HCT116 (cell line): ENCODE measurements at regions not wholly inside any gene's neighbourhood (a gene's known extent, or its start where the extent isn't known, plus 50 kb on each side); places are given as distances from the start of the nearest gene placed in this dataset.
A peak's percentile ranks its signal among the peaks of the same experiment; 100 is the strongest.

Experiments
- ATAC-seq: fragments of 200-7000 bp; cut with Tn5 transposase; 2 replicates; pipeline ENCODE4 v1.9.1; 2020; ENCODE audit warnings: mild to moderate bottlenecking, moderate library complexity
- BruUV-seq: library from RNA; stranded (reverse); fragments of 400-500 nt; replicated peaks from 2 replicates; lab custom pipeline; 2021; lab: Mats Ljungman, UMichigan
- CTCF ChIA-PET: fragments of 300-600 bp; sonication (Branson Sonifier 250); formaldehyde crosslinking; loops from one replicate; lab custom pipeline; 2021; ENCODE audit warnings: antibody characterized with exemption; lab: Charles Lee
- POLR2A ChIA-PET: fragments of 300-600, 350-600 bp; sonication (Branson Sonifier 250); formaldehyde crosslinking; loops from one replicate; lab custom pipeline; 2021; ENCODE audit warnings: antibody characterized with exemption; lab: Charles Lee
- RAD21 ChIA-PET, 2 experiments: fragments of 300-600 bp; sonication (Branson Sonifier 250); formaldehyde crosslinking; loops; one replicate each; lab custom pipeline; 2023; ENCODE audit warnings: low total read pairs in 2 of 2; ENCODE audit not compliant: uncharacterized antibody in 2 of 2, unreplicated experiment in 2 of 2, low non-redundant PET in 1 of 2; lab: Charles Lee
- DNase-seq: peaks from one replicate; pipeline ENCODE4 v3.0.0-alpha.2; 2010; ENCODE audit warnings: low read depth, low spot score
- H2AFZ ChIP-seq: fragments of 200-600 bp; shearing (Covaris generic), sonication (generic); 2 replicates; pipeline ENCODE4 v1.6.1; 2017; ENCODE audit warnings: low read depth, mixed run types, mixed read lengths, antibody characterized with exemption, low read length; ENCODE audit not compliant: poor library complexity, severe bottlenecking
- H3K27ac ChIP-seq: 2 replicates; pipeline ENCODE4 v1.5.1; 2012; ENCODE audit warnings: low read depth, low read length
- H3K27me3 ChIP-seq: fragments of 200-600 bp; sonication (generic); 2 replicates; pipeline ENCODE4 v1.6.1; 2016; ENCODE audit warnings: mixed run types, low read length, mixed read lengths; ENCODE audit not compliant: insufficient read depth
- H3K36me3 ChIP-seq, 2 experiments: fragments of 200-500 bp in 1 of 2; fragments of 200-600 bp in 1 of 2; sonication (Bioruptor generic) in 1 of 2; sonication (generic) in 1 of 2; 2 replicates each; pipeline versions ENCODE4 v1.5.1 to v1.6.1; 2014 to 2016; ENCODE audit warnings: low read length in 2 of 2, inconsistent platforms in 1 of 2, mixed read lengths in 1 of 2, mixed run types in 1 of 2; ENCODE audit not compliant: insufficient read depth in 2 of 2, control insufficient read depth in 1 of 2
- H3K4me1 ChIP-seq, 2 experiments: fragments of 200-600 bp in 1 of 2; sonication (generic) in 1 of 2; 2 replicates each; pipeline versions ENCODE4 v1.5.1 to v1.6.1; 2012 to 2017; ENCODE audit warnings: low read length in 2 of 2, inconsistent platforms in 1 of 2, mild to moderate bottlenecking in 1 of 2, mixed read lengths in 1 of 2, mixed run types in 1 of 2, moderate library complexity in 1 of 2; ENCODE audit not compliant: insufficient read depth in 2 of 2, control insufficient read depth in 1 of 2
- H3K4me2 ChIP-seq: fragments of 200-600 bp; sonication (generic); 2 replicates; pipeline ENCODE4 v1.6.1; 2017; ENCODE audit warnings: mixed run types, low read length, mixed read lengths
- H3K4me3 ChIP-seq, 2 experiments: fragments of 200-600 bp in 1 of 2; sonication (generic) in 1 of 2; replicated peaks in 1 of 2; 2 replicates each; pipeline ENCODE4 v1.5.1; 2011 to 2016; ENCODE audit warnings: low read length in 2 of 2, control low read depth in 1 of 2, low read depth in 1 of 2, mild to moderate bottlenecking in 1 of 2, mixed read lengths in 1 of 2, mixed run types in 1 of 2
- H3K79me2 ChIP-seq: fragments of 200-600 bp; sonication (generic); 2 replicates; pipeline ENCODE4 v1.6.1; 2017; ENCODE audit warnings: mild to moderate bottlenecking, mixed run types, low read length, moderate library complexity, mixed read lengths; ENCODE audit not compliant: insufficient read depth
- H3K9ac ChIP-seq: fragments of 200-600 bp; sonication (generic); 2 replicates; pipeline ENCODE4 v1.6.1; 2016; ENCODE audit warnings: low read length, mixed read lengths
- H3K9me2 ChIP-seq: fragments of 200-600 bp; sonication (generic), shearing (Covaris generic); 2 replicates; pipeline ENCODE4 v1.6.1; 2017; ENCODE audit warnings: mixed run types, mild to moderate bottlenecking, moderate library complexity; ENCODE audit not compliant: insufficient read depth
- H3K9me3 ChIP-seq, 2 experiments: fragments of 200-500 bp in 1 of 2; fragments of 200-600 bp in 1 of 2; sonication (Bioruptor generic) in 1 of 2; sonication (generic) in 1 of 2; 2 replicates each; pipeline ENCODE4 v1.6.1; 2014 to 2017; ENCODE audit warnings: low read length in 2 of 2, mixed read lengths in 2 of 2, inconsistent platforms in 1 of 2, low read depth in 1 of 2, mild to moderate bottlenecking in 1 of 2, mixed run types in 1 of 2, moderate library complexity in 1 of 2; ENCODE audit not compliant: control insufficient read depth in 1 of 2, insufficient read depth in 1 of 2
- H4K20me1 ChIP-seq: fragments of 200-600 bp; sonication (generic), shearing (Covaris generic); 2 replicates; pipeline ENCODE4 v1.6.1; 2017; ENCODE audit warnings: mixed run types, mild to moderate bottlenecking, moderate library complexity; ENCODE audit not compliant: insufficient read depth
- EZH2phosphoT487 ChIP-seq: fragments of 200-600 bp; IDR thresholded peaks from 2 replicates; pipeline ENCODE4 v1.6.1; 2018; ENCODE audit warnings: antibody characterized with exemption, borderline replicate concordance
- FOSL1 ChIP-seq: IDR thresholded peaks from 2 replicates; pipeline ENCODE4 v1.6.1; 2012; ENCODE audit warnings: low read depth
- POLR2AphosphoS5 ChIP-seq: IDR thresholded peaks from 2 replicates; pipeline ENCODE4 v1.6.1; 2011; ENCODE audit warnings: mild to moderate bottlenecking, low read depth, low read length, moderate library complexity
- SIN3A ChIP-seq: IDR thresholded peaks from 2 replicates; pipeline ENCODE4 v1.6.1; 2012; ENCODE audit warnings: low read depth
- YY1 ChIP-seq: IDR thresholded peaks from 2 replicates; pipeline ENCODE4 v1.6.1; 2011; ENCODE audit warnings: low read length, low read depth, moderate library complexity, mild to moderate bottlenecking; ENCODE audit not compliant: insufficient replicate concordance; ENCODE audit errors: extremely low read depth
- intact Hi-C: fragments of 100-400 bp; cut with micrococcal nuclease; formaldehyde crosslinking; loops from 2 replicates; pipeline ENCODE4 v1.10.0; 2022
- TF ChIP-seq, protein P1 (sequence below): IDR thresholded peaks from 2 replicates; pipeline ENCODE4 v1.6.1; 2012
- TF ChIP-seq, protein P2 (sequence below): IDR thresholded peaks from 2 replicates; pipeline ENCODE4 v1.6.1; 2011; ENCODE audit warnings: mild to moderate bottlenecking, low read length, moderate library complexity; ENCODE audit not compliant: insufficient replicate concordance; ENCODE audit errors: extremely low read depth
- TF ChIP-seq, protein P3 (sequence below): IDR thresholded peaks from 2 replicates; pipeline ENCODE4 v1.6.1; 2012
- TF ChIP-seq, protein P4 (sequence below), 3 experiments: fragments of 200-600 bp in 1 of 3; sonication (generic) in 1 of 3; IDR thresholded peaks in 2 of 3; conservative IDR thresholded peaks in 1 of 3; 2 replicates each; pipeline ENCODE4 v1.5.1; 2012 to 2017; ENCODE audit warnings: low read depth in 2 of 3, low read length in 2 of 3, antibody characterized with exemption in 1 of 3, borderline replicate concordance in 1 of 3, control low read depth in 1 of 3, mild to moderate bottlenecking in 1 of 3, mixed read lengths in 1 of 3, mixed run types in 1 of 3, moderate library complexity in 1 of 3; ENCODE audit not compliant: insufficient read depth in 1 of 3

DNA sequence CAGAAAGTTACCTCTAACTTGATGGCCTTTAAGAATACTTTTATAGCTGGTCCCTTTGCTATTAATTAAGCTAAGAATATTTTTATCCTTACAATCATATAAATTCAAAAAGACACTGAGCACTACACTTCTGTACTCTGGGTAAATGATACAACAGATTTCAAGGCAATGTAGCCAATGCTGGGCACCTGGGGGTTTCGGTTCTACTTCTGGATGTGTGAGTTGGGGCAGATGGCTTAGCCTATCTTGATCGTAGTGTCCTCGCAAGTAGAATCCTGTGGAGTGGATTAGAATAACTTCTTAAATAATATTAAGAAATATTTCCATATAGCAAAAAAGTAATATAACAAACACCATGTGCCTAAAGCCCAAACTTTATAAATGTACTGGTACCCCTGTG, 96.9 kb upstream of the NT5E start (continued):
- TF ChIP-seq FOSL1 = no peak
- no peak for TF ChIP-seq POLR2AphosphoS5
- TF ChIP-seq, protein P1, sequence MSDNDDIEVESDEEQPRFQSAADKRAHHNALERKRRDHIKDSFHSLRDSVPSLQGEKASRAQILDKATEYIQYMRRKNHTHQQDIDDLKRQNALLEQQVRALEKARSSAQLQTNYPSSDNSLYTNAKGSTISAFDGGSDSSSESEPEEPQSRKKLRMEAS = no peak
- no peak for TF ChIP-seq SIN3A
- TF ChIP-seq, all 23 proteins: peak for 0

DNA sequence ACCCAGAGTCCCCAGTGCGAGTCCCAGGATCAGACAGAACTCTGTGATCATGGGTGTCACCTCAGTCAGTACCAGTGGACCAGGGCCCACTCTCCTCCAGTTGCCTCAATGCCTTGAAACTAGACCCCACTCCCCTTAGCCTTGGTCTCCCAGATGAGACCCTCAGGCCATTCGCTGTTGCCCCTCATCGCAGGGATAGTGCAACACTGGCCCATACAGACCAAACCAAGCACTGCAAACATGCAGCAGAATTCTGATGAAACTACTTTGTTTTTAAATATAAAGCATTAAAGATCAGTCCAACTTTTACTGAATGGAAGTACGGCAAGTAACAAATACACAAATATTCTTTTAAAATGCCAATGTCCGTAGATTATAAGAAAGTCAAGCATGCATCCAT, 101.2 kb upstream of the NT5E start:
- H3K79me2 ChIP-seq = no peaks in the 10 kb centered on the region
- H3K9me3 ChIP-seq = no peaks in the 10 kb centered on the region
- H3K36me3 ChIP-seq = no peaks in the 10 kb centered on the region
- no peak overlapping the region for H3K9ac ChIP-seq
- H3K9me2 ChIP-seq = no peaks in the 10 kb centered on the region
- no peak overlapping the region for H3K4me2 ChIP-seq
- no peak overlapping the region for H2AFZ ChIP-seq
- CTCF ChIA-PET = no interaction called here
- RAD21 ChIA-PET = no interaction called here
- no TSS peak for BruUV-seq
- ATAC-seq (no peak), DNase-seq (no peak)
- H4K20me1 ChIP-seq = no peaks in the 10 kb centered on the region
- TF ChIP-seq, protein P2, sequence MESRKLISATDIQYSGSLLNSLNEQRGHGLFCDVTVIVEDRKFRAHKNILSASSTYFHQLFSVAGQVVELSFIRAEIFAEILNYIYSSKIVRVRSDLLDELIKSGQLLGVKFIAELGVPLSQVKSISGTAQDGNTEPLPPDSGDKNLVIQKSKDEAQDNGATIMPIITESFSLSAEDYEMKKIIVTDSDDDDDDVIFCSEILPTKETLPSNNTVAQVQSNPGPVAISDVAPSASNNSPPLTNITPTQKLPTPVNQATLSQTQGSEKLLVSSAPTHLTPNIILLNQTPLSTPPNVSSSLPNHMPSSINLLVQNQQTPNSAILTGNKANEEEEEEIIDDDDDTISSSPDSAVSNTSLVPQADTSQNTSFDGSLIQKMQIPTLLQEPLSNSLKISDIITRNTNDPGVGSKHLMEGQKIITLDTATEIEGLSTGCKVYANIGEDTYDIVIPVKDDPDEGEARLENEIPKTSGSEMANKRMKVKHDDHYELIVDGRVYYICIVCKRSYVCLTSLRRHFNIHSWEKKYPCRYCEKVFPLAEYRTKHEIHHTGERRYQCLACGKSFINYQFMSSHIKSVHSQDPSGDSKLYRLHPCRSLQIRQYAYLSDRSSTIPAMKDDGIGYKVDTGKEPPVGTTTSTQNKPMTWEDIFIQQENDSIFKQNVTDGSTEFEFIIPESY = no peak
- TF ChIP-seq EZH2phosphoT487 = no peak
- TF ChIP-seq, protein P3, sequence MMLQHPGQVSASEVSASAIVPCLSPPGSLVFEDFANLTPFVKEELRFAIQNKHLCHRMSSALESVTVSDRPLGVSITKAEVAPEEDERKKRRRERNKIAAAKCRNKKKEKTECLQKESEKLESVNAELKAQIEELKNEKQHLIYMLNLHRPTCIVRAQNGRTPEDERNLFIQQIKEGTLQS = no peak
- TF ChIP-seq, protein P4, sequence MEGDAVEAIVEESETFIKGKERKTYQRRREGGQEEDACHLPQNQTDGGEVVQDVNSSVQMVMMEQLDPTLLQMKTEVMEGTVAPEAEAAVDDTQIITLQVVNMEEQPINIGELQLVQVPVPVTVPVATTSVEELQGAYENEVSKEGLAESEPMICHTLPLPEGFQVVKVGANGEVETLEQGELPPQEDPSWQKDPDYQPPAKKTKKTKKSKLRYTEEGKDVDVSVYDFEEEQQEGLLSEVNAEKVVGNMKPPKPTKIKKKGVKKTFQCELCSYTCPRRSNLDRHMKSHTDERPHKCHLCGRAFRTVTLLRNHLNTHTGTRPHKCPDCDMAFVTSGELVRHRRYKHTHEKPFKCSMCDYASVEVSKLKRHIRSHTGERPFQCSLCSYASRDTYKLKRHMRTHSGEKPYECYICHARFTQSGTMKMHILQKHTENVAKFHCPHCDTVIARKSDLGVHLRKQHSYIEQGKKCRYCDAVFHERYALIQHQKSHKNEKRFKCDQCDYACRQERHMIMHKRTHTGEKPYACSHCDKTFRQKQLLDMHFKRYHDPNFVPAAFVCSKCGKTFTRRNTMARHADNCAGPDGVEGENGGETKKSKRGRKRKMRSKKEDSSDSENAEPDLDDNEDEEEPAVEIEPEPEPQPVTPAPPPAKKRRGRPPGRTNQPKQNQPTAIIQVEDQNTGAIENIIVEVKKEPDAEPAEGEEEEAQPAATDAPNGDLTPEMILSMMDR (IDR thresholded peaks at IDR 0.05 in 2 of 3, conservative IDR thresholded peaks at IDR 0.05 in 1 of 3; ENCODE audit: borderline replicate concordance in 1 of 3, insufficient read depth in 1 of 3, low read depth in 2 of 3, low read length in 2 of 3) = 0 out of 6 replicates have a peak, but pooled peaks of 1 of the 3 experiments have one; percentile 16
- TF ChIP-seq YY1 = no peak
- POLR2A ChIA-PET = no interaction called here
- H3K27me3 ChIP-seq = no peaks in the 10 kb centered on the region
- H3K4me3 ChIP-seq = no peak overlapping the region
- intact Hi-C loops = no loop called here
- no peak overlapping the region for H3K27ac ChIP-seq
- peaks cover 2 to 11% of the 10 kb centered on the region in 2 experiments; a peak in 3 of 4 replicates for H3K4me1 ChIP-seq
